ENCODE measurements at regions not wholly inside any gene's neighbourhood (a gene's known extent, or its start where the extent isn't known, plus 50 kb on each side); places are given as distances from the start of the nearest gene placed in this dataset.
"Not testable (repeated sequence)": the region's sequence is repeated elsewhere in the genome, so short reads cannot be mapped to it uniquely, and the experiment has no call there.

DNA sequence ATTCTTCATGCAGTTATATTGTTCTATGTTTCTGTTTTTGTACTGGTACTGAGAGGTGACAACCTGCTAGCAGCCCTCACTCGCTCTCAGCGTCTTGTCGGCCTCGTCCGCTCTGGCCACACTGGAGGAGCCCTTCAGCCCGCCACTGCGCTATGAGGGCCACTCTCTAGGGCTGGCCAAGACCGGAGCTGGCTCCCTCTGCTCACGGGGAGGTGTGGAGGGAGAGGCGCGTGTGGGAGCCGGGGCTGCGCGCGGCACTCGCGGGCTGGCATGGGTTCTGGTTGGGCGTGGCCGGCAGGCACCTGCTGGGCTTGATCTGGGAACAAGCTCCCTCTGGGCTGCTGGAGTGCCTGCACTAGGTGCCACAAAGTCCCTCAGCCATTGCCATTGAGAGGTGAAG, 1323.8 kb upstream of the EYS start:
- no peak overlapping the region for H3K4me3 ChIP-seq (ENCODE audit: low read length)
- H3K9me3 ChIP-seq (ENCODE audit: control insufficient read depth, low read length): peaks cover 9% of the 10 kb centered on the region
- no peak overlapping the region for H3K9ac ChIP-seq (ENCODE audit: low read length)
- no peaks in the 10 kb centered on the region for H3K27me3 ChIP-seq (replicated peaks; ENCODE audit: control insufficient read depth, insufficient read depth, low read length)
- no peak for DNase-seq (ENCODE audit: low read depth)
- no peaks in the 10 kb centered on the region for H3K4me1 ChIP-seq (ENCODE audit: control insufficient read depth, insufficient read depth, low read length)
- H3K36me3 ChIP-seq (ENCODE audit: control insufficient read depth, insufficient read depth, low read length, severe bottlenecking): no peaks in the 10 kb centered on the region

DNA sequence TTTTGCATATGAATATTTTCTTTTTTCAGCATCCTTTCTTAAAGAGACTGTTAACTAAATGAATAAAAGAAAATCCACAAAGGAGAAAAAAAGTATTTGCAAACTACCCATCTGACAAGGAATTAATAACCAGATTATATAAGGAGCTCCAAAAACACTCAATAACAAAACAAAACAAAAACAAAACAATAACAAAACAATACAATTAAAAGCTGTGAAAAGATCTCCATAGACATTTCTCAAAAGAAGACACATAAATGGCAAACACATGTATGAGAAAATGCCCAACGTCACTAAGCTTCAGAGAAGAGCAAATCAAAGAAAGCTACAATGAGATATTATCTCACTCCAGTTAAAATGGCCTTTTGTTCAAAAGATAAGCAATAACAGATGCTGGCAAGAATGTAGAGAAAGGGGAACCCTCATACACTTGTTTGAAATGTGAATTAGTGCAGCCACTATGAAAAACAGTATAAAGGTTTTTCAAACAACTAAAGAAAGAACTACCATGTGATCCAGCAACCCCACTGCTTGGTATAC, 1310.0 kb upstream of the EYS start:
- no peak for DNase-seq (ENCODE audit: low read depth)
- H3K27me3 ChIP-seq (replicated peaks; ENCODE audit: control insufficient read depth, insufficient read depth, low read length): no peaks in the 10 kb centered on the region

DNA sequence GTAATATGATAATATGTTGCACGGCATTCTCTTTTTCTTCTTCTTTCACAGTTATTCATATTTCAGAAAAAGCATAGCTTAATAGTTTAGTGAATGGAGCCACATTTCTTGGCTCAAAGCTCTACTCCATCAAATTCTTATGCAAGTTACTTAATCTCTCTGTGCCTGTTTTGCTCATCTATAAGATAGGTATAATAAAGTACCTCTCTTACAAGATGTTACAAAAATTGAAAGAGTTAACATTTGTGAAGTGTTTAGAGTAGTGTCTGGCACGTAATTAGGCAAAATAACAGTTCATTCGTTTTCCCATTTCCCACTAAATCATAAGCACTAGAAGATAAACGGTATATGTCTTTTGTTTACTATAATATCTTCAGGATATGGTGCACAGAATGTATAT, 1304.4 kb upstream of the EYS start:
- no peaks in the 10 kb centered on the region for H3K4me1 ChIP-seq (ENCODE audit: control insufficient read depth, insufficient read depth, low read length)
- no peaks in the 10 kb centered on the region for H3K36me3 ChIP-seq (ENCODE audit: control insufficient read depth, insufficient read depth, low read length, severe bottlenecking)

More for the DNA sequence above, 1310.0 kb upstream of the EYS start:
- Histone ChIP-seq H3K4me1 (ENCODE audit: control insufficient read depth, insufficient read depth, low read length) (no peaks in the 10 kb centered on the region), H3K9ac (ENCODE audit: low read length) (no peak overlapping the region), H3K36me3 (ENCODE audit: control insufficient read depth, insufficient read depth, low read length, severe bottlenecking) (no peaks in the 10 kb centered on the region), H3K4me3 (ENCODE audit: low read length) (no peak overlapping the region), H3K9me3 (ENCODE audit: control insufficient read depth, low read length) (no peaks in the 10 kb centered on the region)

DNA sequence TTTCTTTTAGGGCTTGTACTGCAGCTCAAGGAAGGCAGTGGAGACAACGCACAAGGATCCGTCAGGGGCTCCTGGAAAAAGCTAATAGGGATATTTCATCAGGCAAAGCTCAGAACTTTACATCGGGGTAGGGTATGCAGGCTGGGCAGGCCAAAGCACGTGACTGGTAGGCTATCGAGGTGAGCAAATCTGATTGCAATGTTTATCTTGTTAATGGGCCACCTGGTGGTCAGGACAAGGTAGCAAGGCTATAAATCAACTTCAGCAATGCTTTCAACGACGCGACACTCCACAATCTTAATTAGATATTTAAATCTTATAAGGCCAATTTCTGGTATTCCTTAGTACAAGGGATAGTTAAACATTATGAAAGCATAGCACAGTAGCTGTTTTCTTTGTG, 1302.8 kb upstream of the EYS start:
- no peaks in the 10 kb centered on the region for H3K27me3 ChIP-seq (replicated peaks; ENCODE audit: control insufficient read depth, insufficient read depth, low read length)
- no peak for DNase-seq (ENCODE audit: low read depth)
- no peaks in the 10 kb centered on the region for H3K4me1 ChIP-seq (ENCODE audit: control insufficient read depth, insufficient read depth, low read length)
- H3K9me3 ChIP-seq (ENCODE audit: control insufficient read depth, low read length): no peaks in the 10 kb centered on the region
- no peak overlapping the region for H3K4me3 ChIP-seq (ENCODE audit: low read length)
- H3K36me3 ChIP-seq (ENCODE audit: control insufficient read depth, insufficient read depth, low read length, severe bottlenecking): no peaks in the 10 kb centered on the region
- no peak overlapping the region for H3K9ac ChIP-seq (ENCODE audit: low read length)

More for the DNA sequence above, 1304.4 kb upstream of the EYS start:
- Histone ChIP-seq H3K27me3 (replicated peaks; ENCODE audit: control insufficient read depth, insufficient read depth, low read length) (no peaks in the 10 kb centered on the region), H3K9ac (ENCODE audit: low read length) (no peak overlapping the region), H3K4me3 (ENCODE audit: low read length) (no peak overlapping the region), H3K9me3 (ENCODE audit: control insufficient read depth, low read length) (no peaks in the 10 kb centered on the region)
- DNase-seq (ENCODE audit: low read depth): no peak

DNA sequence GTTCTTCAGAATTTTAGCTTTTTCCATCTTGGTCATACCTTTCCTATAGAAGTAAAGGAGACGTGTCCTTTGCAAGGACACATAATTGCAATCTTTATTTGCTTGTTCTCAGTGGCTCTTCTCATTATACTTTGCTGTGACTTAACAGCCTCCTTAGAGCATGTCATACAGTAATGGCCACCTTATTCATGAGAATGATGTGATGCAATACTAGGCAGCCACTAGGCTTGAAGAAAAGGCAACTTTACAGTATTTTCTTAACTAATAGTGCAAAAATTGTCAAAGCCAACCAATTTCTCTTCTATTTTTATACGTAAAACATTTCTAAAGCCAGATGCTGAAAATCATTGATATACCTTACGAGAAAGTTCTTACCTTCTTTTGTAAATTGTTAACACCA, 1296.8 kb upstream of the EYS start:
- no peak for DNase-seq (ENCODE audit: low read depth)
- Histone ChIP-seq H3K4me1 (ENCODE audit: control insufficient read depth, insufficient read depth, low read length) (no peaks in the 10 kb centered on the region), H3K9me3 (ENCODE audit: control insufficient read depth, low read length) (no peaks in the 10 kb centered on the region), H3K36me3 (ENCODE audit: control insufficient read depth, insufficient read depth, low read length, severe bottlenecking) (no peaks in the 10 kb centered on the region), H3K4me3 (ENCODE audit: low read length) (no peak overlapping the region), H3K9ac (ENCODE audit: low read length) (no peak overlapping the region), H3K27me3 (replicated peaks; ENCODE audit: control insufficient read depth, insufficient read depth, low read length) (no peaks in the 10 kb centered on the region)

DNA sequence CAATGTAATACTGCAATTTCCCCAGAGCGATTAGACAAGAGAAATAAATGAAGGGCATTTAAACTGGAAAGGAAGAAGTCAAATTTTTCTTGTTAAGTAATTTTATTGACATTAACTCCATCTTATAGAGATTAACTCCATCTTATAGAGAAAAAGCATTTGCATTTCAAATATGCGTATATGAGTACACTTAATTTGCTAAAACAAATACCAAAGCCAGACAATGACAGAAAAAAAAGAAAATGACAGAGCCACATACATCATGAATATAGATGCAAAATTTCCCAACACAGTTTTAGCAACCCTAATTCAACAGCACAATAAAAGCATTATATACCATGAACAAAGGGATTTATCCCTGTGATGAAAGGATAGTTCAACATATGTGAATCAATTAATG, 1293.1 kb upstream of the EYS start:
- Histone ChIP-seq H3K27me3 (replicated peaks; ENCODE audit: control insufficient read depth, insufficient read depth, low read length) (no peaks in the 10 kb centered on the region), H3K9me3 (ENCODE audit: control insufficient read depth, low read length) (no peaks in the 10 kb centered on the region), H3K4me3 (ENCODE audit: low read length) (no peak overlapping the region), H3K4me1 (ENCODE audit: control insufficient read depth, insufficient read depth, low read length) (no peaks in the 10 kb centered on the region), H3K36me3 (ENCODE audit: control insufficient read depth, insufficient read depth, low read length, severe bottlenecking) (no peaks in the 10 kb centered on the region), H3K9ac (ENCODE audit: low read length) (no peak overlapping the region)
- DNase-seq (ENCODE audit: low read depth): no peak

DNA sequence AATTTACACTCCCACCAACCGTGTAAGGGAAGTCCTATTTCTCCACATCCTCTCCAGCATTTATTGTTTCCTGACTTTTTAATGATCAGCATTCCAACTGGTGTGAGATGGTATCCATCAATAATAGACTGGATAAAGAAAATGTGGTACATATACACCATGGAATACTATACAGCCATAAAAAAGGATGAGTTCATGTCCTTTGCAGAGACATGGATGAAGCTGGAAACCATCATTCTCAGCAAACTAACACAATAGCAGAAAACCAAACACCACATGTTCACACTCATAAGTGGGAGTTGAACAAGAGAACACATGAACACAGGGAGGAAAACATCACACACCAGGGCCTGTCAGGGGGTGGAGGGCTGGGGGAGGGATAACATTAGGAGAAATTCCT, 1290.6 kb upstream of the EYS start:
- not testable (repeated sequence) for H3K4me3 ChIP-seq (ENCODE audit: low read length); H3K9ac ChIP-seq (ENCODE audit: low read length); H3K4me1 ChIP-seq (ENCODE audit: control insufficient read depth, insufficient read depth, low read length); DNase-seq (ENCODE audit: low read depth); H3K9me3 ChIP-seq (ENCODE audit: control insufficient read depth, low read length); H3K36me3 ChIP-seq (ENCODE audit: control insufficient read depth, insufficient read depth, low read length, severe bottlenecking); H3K27me3 ChIP-seq (replicated peaks; ENCODE audit: control insufficient read depth, insufficient read depth, low read length)

DNA sequence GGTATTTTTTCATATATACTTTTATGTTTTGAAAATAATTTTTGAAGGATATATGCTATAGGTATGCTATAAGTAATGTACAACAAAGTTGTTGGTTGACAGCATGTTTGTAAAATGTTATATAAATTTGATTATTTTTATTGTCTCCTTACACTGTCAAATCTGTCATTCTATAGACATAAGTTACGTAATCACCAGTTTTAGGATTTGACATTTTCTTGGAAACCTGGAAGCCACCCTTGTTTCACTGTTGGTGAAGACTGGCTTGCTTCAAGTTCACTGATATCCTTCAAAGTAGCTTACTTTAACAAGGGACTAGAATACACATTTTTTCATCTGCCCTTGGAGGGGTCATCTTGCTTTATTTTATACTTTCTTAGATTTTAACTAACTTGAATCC, 1288.6 kb upstream of the EYS start:
- H3K4me1 ChIP-seq (ENCODE audit: control insufficient read depth, insufficient read depth, low read length): no peaks in the 10 kb centered on the region
- no peak for DNase-seq (ENCODE audit: low read depth)
- no peaks in the 10 kb centered on the region for H3K36me3 ChIP-seq (ENCODE audit: control insufficient read depth, insufficient read depth, low read length, severe bottlenecking)

DNA sequence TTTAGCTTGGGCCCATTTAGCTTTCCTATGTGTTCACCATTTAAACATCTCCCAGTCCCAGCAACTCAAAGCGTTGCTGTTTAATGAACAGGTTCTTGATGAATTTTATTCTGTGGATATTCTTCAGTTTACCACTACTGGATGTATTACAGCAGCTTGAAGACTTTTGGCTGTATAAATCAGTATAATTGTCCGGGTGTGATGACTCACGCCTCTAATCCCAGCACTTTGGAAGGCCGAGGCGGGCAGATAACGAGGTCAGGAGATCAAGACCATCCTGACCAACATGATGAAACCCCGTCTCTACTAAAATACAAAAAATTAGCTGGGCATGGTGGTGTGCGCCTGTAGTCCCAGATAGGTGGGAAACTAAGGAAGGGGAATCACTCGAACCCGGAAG, 1286.7 kb upstream of the EYS start:
- H3K36me3 ChIP-seq (ENCODE audit: control insufficient read depth, insufficient read depth, low read length, severe bottlenecking); H3K4me3 ChIP-seq (ENCODE audit: low read length); H3K27me3 ChIP-seq (replicated peaks; ENCODE audit: control insufficient read depth, insufficient read depth, low read length); DNase-seq (ENCODE audit: low read depth); H3K9ac ChIP-seq (ENCODE audit: low read length); H3K4me1 ChIP-seq (ENCODE audit: control insufficient read depth, insufficient read depth, low read length); H3K9me3 ChIP-seq (ENCODE audit: control insufficient read depth, low read length): not testable (repeated sequence)

More for the DNA sequence above, 1288.6 kb upstream of the EYS start:
- no peak overlapping the region for H3K4me3 ChIP-seq (ENCODE audit: low read length)
- H3K9me3 ChIP-seq (ENCODE audit: control insufficient read depth, low read length): no peaks in the 10 kb centered on the region
- no peak overlapping the region for H3K9ac ChIP-seq (ENCODE audit: low read length)
- H3K27me3 ChIP-seq (replicated peaks; ENCODE audit: control insufficient read depth, insufficient read depth, low read length): no peaks in the 10 kb centered on the region

DNA sequence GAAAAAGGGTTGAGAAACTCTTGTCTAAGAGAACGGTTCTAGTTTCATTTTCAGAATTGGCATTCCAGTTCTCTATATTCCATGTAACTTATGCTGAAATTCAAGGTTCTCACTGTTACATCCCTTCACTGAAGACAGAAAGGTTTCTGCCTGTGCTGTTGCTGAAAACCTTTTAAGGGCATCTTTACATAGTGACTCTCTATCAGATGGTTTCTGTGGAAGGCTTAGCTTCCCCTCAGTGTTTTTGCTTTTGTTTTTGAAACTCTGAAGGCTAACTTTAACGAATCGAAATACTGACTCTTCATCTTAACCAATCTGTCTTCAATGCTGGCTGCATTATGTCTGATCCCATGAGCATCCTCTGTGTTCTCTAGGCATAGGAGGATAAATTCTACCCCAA, 1286.2 kb upstream of the EYS start:
- H3K9ac ChIP-seq (ENCODE audit: low read length): no peak overlapping the region
- no peaks in the 10 kb centered on the region for H3K27me3 ChIP-seq (replicated peaks; ENCODE audit: control insufficient read depth, insufficient read depth, low read length)
- no peaks in the 10 kb centered on the region for H3K4me1 ChIP-seq (ENCODE audit: control insufficient read depth, insufficient read depth, low read length)
- H3K36me3 ChIP-seq (ENCODE audit: control insufficient read depth, insufficient read depth, low read length, severe bottlenecking): no peaks in the 10 kb centered on the region
- H3K9me3 ChIP-seq (ENCODE audit: control insufficient read depth, low read length): peaks cover 5% of the 10 kb centered on the region
- DNase-seq (ENCODE audit: low read depth): no peak
- H3K4me3 ChIP-seq (ENCODE audit: low read length): no peak overlapping the region

DNA sequence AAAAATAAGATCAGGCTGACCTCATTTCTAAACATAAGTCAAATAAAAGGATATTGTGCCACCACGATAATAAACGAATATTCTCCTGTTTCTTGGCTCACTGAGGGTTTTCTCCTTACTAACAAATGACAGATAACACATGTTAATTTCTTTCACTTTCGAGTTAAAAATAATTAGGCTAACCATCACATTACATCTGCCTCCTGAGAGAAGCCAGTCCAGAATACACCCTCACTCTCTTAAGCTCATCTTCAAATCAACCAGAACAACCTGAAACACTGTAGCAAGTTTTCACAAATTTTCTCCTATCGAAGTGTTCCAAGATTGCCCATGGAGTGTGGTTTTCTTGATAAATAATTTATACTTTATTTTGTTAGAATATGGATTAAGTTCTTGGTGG, 1285.6 kb upstream of the EYS start:
- Histone ChIP-seq H3K4me3 (ENCODE audit: low read length) (no peak overlapping the region), H3K4me1 (ENCODE audit: control insufficient read depth, insufficient read depth, low read length) (no peaks in the 10 kb centered on the region), H3K9ac (ENCODE audit: low read length) (no peak overlapping the region), H3K36me3 (ENCODE audit: control insufficient read depth, insufficient read depth, low read length, severe bottlenecking) (no peaks in the 10 kb centered on the region), H3K27me3 (replicated peaks; ENCODE audit: control insufficient read depth, insufficient read depth, low read length) (no peaks in the 10 kb centered on the region), H3K9me3 (ENCODE audit: control insufficient read depth, low read length) (peaks cover 5% of the 10 kb centered on the region)
- DNase-seq (ENCODE audit: low read depth): no peak

DNA sequence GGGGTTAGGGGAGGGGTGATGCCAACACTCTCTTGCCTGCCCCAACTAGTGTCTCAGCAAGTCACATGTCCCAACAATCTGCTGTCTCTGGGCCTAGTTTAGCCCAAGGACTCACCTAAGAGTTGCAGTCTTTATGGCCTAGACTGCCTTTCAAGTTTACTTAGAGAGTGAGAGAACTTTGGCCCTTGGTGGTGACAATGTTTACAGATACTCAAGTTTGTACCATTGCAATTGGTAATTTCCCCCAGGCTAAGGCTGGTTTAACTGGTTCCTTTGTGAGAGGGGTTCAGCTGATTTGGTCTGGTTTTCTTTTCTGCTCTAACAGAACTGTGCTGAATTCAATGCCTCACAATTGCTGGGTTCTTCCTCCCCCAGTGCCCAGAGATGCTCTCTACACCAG, 1279.9 kb upstream of the EYS start:
- H3K4me3 ChIP-seq (ENCODE audit: low read length): no peak overlapping the region
- peaks cover 5% of the 10 kb centered on the region for H3K9me3 ChIP-seq (ENCODE audit: control insufficient read depth, low read length)
- no peak overlapping the region for H3K9ac ChIP-seq (ENCODE audit: low read length)
- no peaks in the 10 kb centered on the region for H3K36me3 ChIP-seq (ENCODE audit: control insufficient read depth, insufficient read depth, low read length, severe bottlenecking)
- no peaks in the 10 kb centered on the region for H3K27me3 ChIP-seq (replicated peaks; ENCODE audit: control insufficient read depth, insufficient read depth, low read length)
- DNase-seq (ENCODE audit: low read depth): no peak
- H3K4me1 ChIP-seq (ENCODE audit: control insufficient read depth, insufficient read depth, low read length): no peaks in the 10 kb centered on the region
